GM20431 (cell line): ENCODE measurements at regions not wholly inside any gene's neighbourhood (a gene's known extent, or its start where the extent isn't known, plus 50 kb on each side); places are given as distances from the start of the nearest gene placed in this dataset.
"Not testable (repeated sequence)": the region's sequence is repeated elsewhere in the genome, so short reads cannot be mapped to it uniquely, and the experiment has no call there.

Experiments
- in situ Hi-C: fragments of 300-500 bp; cut with MseI, MboI; formaldehyde crosslinking; loops from one replicate; pipeline ENCODE4 v1.15.0; 2020; ENCODE audit warnings: low sequenced_read_pairs; ENCODE audit not compliant: unreplicated experiment

GRCh38 chr3:145257967-145258366 is 903.0 kb downstream of the PLOD2 start:
- in situ Hi-C loops: not testable (repeated sequence)

GRCh38 chr3:145259166-145259880 is 901.7 kb downstream of the PLOD2 start:
- in situ Hi-C loops: no loop called here

- in situ Hi-C loops: not testable (repeated sequence)
Observed at GRCh38 chr3:145263458-145263857, 897.5 kb downstream of the PLOD2 start.

GRCh38 chr3:145266368-145266767 is 894.6 kb downstream of the PLOD2 start:
- in situ Hi-C loops: no loop called here

- in situ Hi-C loops: no loop called here
Observed at GRCh38 chr3:145269106-145269505, 891.9 kb downstream of the PLOD2 start.

GRCh38 chr3:145272684-145273083 is 888.3 kb downstream of the PLOD2 start:
- in situ Hi-C loops: no loop called here

- in situ Hi-C loops: no loop called here
Observed at GRCh38 chr3:145282505-145282904, 878.5 kb downstream of the PLOD2 start.

GRCh38 chr3:145286937-145287336 is 874.0 kb downstream of the PLOD2 start:
- in situ Hi-C loops: no loop called here

GRCh38 chr3:145290010-145290409 is 871.0 kb downstream of the PLOD2 start:
- in situ Hi-C loops: no loop called here

- in situ Hi-C loops: no loop called here
Observed at GRCh38 chr3:145294572-145294971, 866.4 kb downstream of the PLOD2 start.

- in situ Hi-C loops: no loop called here
Observed at GRCh38 chr3:145307272-145307671, 853.7 kb downstream of the PLOD2 start.

GRCh38 chr3:145313751-145314150 is 847.2 kb downstream of the PLOD2 start:
- in situ Hi-C loops: no loop called here

GRCh38 chr3:145316253-145316652 is 844.7 kb downstream of the PLOD2 start:
- in situ Hi-C loops: not testable (repeated sequence)

- in situ Hi-C loops: no loop called here
Observed at GRCh38 chr3:145326666-145327065, 834.3 kb downstream of the PLOD2 start.

- in situ Hi-C loops: not testable (repeated sequence)
Observed at GRCh38 chr3:145333427-145333826, 827.6 kb downstream of the PLOD2 start.

- in situ Hi-C loops: no loop called here
Observed at GRCh38 chr3:145333931-145334330, 827.1 kb downstream of the PLOD2 start.

- in situ Hi-C loops: no loop called here
Observed at GRCh38 chr3:145355206-145355605, 805.8 kb downstream of the PLOD2 start.

GRCh38 chr3:145357453-145357852 is 803.5 kb downstream of the PLOD2 start:
- in situ Hi-C loops: no loop called here

- in situ Hi-C loops: no loop called here
Observed at GRCh38 chr3:145359040-145359439, 801.9 kb downstream of the PLOD2 start.

- in situ Hi-C loops: no loop called here
Observed at GRCh38 chr3:145368748-145369147, 792.2 kb downstream of the PLOD2 start.

- in situ Hi-C loops: no loop called here
Observed at GRCh38 chr3:145370870-145371269, 790.1 kb downstream of the PLOD2 start.

GRCh38 chr3:145377301-145377700 is 783.7 kb downstream of the PLOD2 start:
- in situ Hi-C loops: no loop called here
